Ascending aorta (tissue), 2 donors: ENCODE measurements at regions not wholly inside any gene's neighbourhood (a gene's known extent, or its start where the extent isn't known, plus 50 kb on each side); places are given as distances from the start of the nearest gene placed in this dataset.

Experiments
- DNase-seq, 2 donors: peaks; one replicate each; pipeline ENCODE4 v3.0.0-alpha.2; 2019; ENCODE audit warnings: low spot score in 2 of 2
- H3K27ac ChIP-seq, 2 donors: fragments of 200-600 bp; sonication (generic); one replicate each; pipeline ENCODE4 v1.5.1; 2016 to 2017; ENCODE audit warnings: mild to moderate bottlenecking in 1 of 2
- H3K27me3 ChIP-seq: fragments of 200-600 bp; sonication (generic); one replicate; pipeline ENCODE4 v1.5.1; 2017
- H3K36me3 ChIP-seq, 2 donors: fragments of 200-600 bp; sonication (generic); one replicate each; pipeline ENCODE4 v1.5.1; 2016
- H3K4me1 ChIP-seq, 2 donors: fragments of 200-600 bp; sonication (generic); one replicate each; pipeline ENCODE4 v1.5.1; 2016 to 2017; ENCODE audit warnings: mild to moderate bottlenecking in 1 of 2
- H3K4me3 ChIP-seq, 2 donors: fragments of 200-600 bp; sonication (generic); one replicate each; pipeline ENCODE4 v1.5.1; 2016 to 2017; ENCODE audit warnings: mild to moderate bottlenecking in 1 of 2
- H3K9me3 ChIP-seq, 2 donors: fragments of 200-600 bp; sonication (generic); one replicate each; pipeline ENCODE4 v1.5.1; 2016
- intact Hi-C: fragments of 100-400 bp; cut with DNase I; formaldehyde crosslinking; loops from one replicate; pipeline ENCODE4 v1.15.1; 2023
- TF ChIP-seq, protein P1 (sequence below), 3 experiments: fragments of 200-600 bp in 2 of 3; fragments of 450-650 bp in 1 of 3; sonication (generic) in 2 of 3; IDR thresholded peaks; one replicate each; pipeline ENCODE4 v1.5.1; 2016 to 2019; ENCODE audit warnings: antibody characterized with exemption in 3 of 3, mild to moderate bottlenecking in 1 of 3, moderate library complexity in 1 of 3

DNA sequence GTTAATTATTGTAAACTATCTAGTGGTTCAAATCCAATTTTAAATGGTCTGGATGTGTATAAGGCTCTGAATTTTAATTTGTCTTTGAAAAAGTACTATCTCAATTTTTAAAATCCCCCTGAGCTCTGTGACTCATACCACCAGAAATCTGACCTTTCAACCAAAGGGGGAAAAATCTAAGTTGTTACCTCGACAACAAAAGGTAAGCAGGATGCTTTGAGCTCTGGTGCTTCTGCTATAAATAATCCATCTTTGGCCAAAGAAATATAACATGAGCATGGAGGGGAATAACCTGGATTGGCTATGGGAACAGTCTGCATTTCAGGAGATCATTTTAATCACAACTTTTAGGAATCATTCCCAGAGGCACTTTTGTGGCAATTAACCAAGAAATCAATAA, 76.3 kb upstream of the PCSK1 start:
- H3K27me3 ChIP-seq: no peaks in the 10 kb centered on the region
- no peaks in the 10 kb centered on the region for H3K9me3 ChIP-seq
- DNase-seq: no peak
- H3K4me1 ChIP-seq: no peaks in the 10 kb centered on the region
- H3K27ac ChIP-seq: no peak overlapping the region
- H3K4me3 ChIP-seq: no peak overlapping the region
- TF ChIP-seq, protein P1, sequence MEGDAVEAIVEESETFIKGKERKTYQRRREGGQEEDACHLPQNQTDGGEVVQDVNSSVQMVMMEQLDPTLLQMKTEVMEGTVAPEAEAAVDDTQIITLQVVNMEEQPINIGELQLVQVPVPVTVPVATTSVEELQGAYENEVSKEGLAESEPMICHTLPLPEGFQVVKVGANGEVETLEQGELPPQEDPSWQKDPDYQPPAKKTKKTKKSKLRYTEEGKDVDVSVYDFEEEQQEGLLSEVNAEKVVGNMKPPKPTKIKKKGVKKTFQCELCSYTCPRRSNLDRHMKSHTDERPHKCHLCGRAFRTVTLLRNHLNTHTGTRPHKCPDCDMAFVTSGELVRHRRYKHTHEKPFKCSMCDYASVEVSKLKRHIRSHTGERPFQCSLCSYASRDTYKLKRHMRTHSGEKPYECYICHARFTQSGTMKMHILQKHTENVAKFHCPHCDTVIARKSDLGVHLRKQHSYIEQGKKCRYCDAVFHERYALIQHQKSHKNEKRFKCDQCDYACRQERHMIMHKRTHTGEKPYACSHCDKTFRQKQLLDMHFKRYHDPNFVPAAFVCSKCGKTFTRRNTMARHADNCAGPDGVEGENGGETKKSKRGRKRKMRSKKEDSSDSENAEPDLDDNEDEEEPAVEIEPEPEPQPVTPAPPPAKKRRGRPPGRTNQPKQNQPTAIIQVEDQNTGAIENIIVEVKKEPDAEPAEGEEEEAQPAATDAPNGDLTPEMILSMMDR (IDR thresholded peaks at IDR 0.05): no peak
- intact Hi-C loops: no loop called here
- no peaks in the 10 kb centered on the region for H3K36me3 ChIP-seq

DNA sequence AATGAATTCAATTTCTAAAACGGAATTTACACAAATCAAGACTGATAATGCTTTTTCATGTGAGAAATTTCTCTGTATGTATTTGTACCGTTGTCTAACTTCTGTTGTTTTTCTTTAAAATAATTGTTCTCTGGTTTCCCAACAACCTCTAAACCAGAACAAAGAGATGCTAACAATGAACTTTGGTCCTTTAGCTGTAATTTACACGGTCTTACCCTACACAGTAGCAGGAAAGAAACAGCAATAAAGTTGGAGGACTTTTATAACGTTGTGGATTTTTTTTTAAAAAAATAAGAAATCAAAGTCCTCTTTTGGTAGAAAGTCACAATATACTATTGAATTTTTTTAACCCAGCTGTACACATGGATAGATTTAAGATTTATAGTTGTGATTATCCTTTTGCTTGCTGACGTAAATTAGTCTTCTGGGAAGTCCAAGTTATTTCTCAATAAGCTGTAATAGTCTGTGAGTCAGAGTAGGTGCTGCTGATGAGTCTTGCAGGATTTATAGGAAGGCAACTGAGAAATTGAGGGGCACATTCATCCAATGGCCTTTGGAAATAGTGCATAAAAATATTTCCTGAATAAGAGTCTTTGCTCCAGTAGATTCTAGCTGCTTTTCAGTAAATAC, 76.8 kb upstream of the PCSK1 start:
- intact Hi-C loops: no loop called here
- Histone ChIP-seq H3K9me3 (no peaks in the 10 kb centered on the region), H3K4me1 (no peaks in the 10 kb centered on the region), H3K36me3 (no peaks in the 10 kb centered on the region), H3K4me3 (no peak overlapping the region), H3K27ac (no peak overlapping the region), H3K27me3 (no peaks in the 10 kb centered on the region)
- TF ChIP-seq, protein P1 (IDR thresholded peaks at IDR 0.05): no peak
- no peak for DNase-seq

DNA sequence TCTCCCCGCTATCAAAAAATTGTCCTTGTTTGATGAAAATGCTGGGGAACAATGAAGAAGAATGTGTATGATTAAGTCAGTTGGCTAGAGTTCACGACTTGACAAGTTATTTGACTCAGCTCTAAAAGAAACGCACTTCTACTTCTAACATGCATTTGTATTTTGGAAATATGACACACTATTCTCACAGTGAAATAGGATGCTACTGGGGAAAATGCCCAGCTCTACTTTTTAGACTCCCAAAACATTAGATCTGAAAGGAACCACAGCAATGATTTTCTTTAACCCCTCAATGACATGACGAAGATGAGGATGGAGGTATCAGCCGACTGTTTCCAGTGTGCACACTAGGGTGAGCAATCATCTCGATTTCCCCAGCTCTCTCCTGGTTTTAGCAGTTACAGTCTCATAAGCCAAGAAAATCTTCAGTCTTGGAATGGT, 83.6 kb upstream of the PCSK1 start:
- no peak overlapping the region for H3K4me3 ChIP-seq
- intact Hi-C loops: no loop called here
- no peak overlapping the region for H3K27ac ChIP-seq
- TF ChIP-seq, protein P1 (IDR thresholded peaks at IDR 0.05): no peak
- no peaks in the 10 kb centered on the region for H3K9me3 ChIP-seq
- no peak for DNase-seq
- H3K4me1 ChIP-seq: no peaks in the 10 kb centered on the region
- H3K36me3 ChIP-seq: no peaks in the 10 kb centered on the region
- no peaks in the 10 kb centered on the region for H3K27me3 ChIP-seq

DNA sequence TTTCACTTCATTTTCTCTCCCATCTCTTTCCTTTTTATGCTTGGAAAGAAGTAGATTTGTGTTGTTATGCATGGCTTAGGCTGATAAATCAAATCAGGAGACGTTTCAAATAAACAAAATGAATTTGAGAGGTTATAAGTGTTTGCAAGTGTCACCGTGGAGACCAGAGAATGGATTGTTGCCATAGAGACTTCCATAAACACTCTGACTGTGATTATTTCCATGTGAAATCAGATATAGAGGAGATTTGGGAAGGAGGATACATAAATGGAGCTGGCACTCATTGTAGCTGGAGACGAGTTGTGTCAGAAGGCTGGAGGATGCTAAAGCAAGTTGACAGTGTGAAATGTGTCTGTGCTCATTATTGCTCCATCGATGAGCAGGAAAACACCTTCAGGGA, 84.2 kb upstream of the PCSK1 start:
- Histone ChIP-seq H3K9me3 (no peaks in the 10 kb centered on the region), H3K4me3 (no peak overlapping the region), H3K27me3 (no peaks in the 10 kb centered on the region), H3K4me1 (no peaks in the 10 kb centered on the region), H3K27ac (no peak overlapping the region), H3K36me3 (no peaks in the 10 kb centered on the region)
- no peak for DNase-seq
- intact Hi-C loops: no loop called here
- TF ChIP-seq, protein P1 (IDR thresholded peaks at IDR 0.05): no peak

DNA sequence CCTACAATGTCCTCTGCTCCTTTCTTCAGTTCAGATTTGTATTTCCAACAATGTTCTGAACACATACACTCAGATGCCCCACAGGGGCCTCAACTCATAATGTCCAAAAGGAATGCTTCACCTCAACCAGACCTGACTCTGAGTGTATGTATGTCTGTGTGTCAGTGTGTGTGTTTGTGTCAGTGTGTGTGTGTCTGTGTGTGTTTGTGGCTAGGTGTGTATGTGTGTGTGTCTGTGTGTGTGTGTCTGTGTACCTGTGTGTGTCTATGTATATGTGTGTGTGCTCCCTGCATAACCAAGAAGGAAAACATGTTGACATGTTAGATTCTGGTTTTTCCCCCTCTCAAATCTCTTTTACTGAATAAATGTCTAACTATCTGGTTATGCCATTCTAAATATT, 87.3 kb upstream of the PCSK1 start:
- TF ChIP-seq, protein P1 (IDR thresholded peaks at IDR 0.05): no peak
- intact Hi-C loops: no loop called here

More for the DNA sequence above, 87.3 kb upstream of the PCSK1 start:
- no peaks in the 10 kb centered on the region for H3K9me3 ChIP-seq
- no peak overlapping the region for H3K4me3 ChIP-seq
- H3K27ac ChIP-seq: no peak overlapping the region
- no peaks in the 10 kb centered on the region for H3K36me3 ChIP-seq
- no peaks in the 10 kb centered on the region for H3K4me1 ChIP-seq
- no peak for DNase-seq
- H3K27me3 ChIP-seq: no peaks in the 10 kb centered on the region
